ENCODE measurements at regions not wholly inside any gene's neighbourhood (a gene's known extent, or its start where the extent isn't known, plus 50 kb on each side); places are given as distances from the start of the nearest gene placed in this dataset.

- no peak for TF ChIP-seq CBFB (IDR thresholded peaks at IDR 0.05; ENCODE audit: low read depth)
- TF ChIP-seq SMC3 (IDR thresholded peaks at IDR 0.05; ENCODE audit: borderline replicate concordance, low read length), result no peak
- TF ChIP-seq CTCF (IDR thresholded peaks at IDR 0.05 in 2 of 3, conservative IDR thresholded peaks at IDR 0.05 in 1 of 3; ENCODE audit: control insufficient read depth in 2 of 3, extremely low read depth in 1 of 3, insufficient read depth in 1 of 3, low read depth in 3 of 3, low read length in 3 of 3), result no peak
- TF ChIP-seq EP300 (IDR thresholded peaks at IDR 0.05; ENCODE audit: borderline replicate concordance in 1 of 2, control insufficient read depth in 1 of 2, low read depth in 2 of 2, low read length in 2 of 2), result no peak
- no peak for TF ChIP-seq POLR2AphosphoS5 (IDR thresholded peaks at IDR 0.05; ENCODE audit: low read length)
- no peak for TF ChIP-seq REST (IDR thresholded peaks at IDR 0.05; ENCODE audit: low read depth, low read length)
- TF ChIP-seq POU2F2 (IDR thresholded peaks at IDR 0.05; ENCODE audit: borderline replicate concordance, low read depth, low read length), result no peak
Measured at GRCh38 chr12:95396849-95397468, 77.0 kb upstream of the METAP2 start.

All from GM12878 (cell line).